ENCODE measurements at regions not wholly inside any gene's neighbourhood (a gene's known extent, or its start where the extent isn't known, plus 50 kb on each side); places are given as distances from the start of the nearest gene placed in this dataset.

GRCh38 chrX:94454159-94454558 lies 780.2 kb downstream of the FAM133A start:
- intact Hi-C loops (cut with DNase I): no loop called here
- Histone ChIP-seq H3K4me1 (no peaks in the 10 kb centered on the region), H3K27me3 (no peaks in the 10 kb centered on the region), H3K4me3 (no peak overlapping the region), H3K9me3 (no peaks in the 10 kb centered on the region), H3K27ac (no peak overlapping the region), H3K36me3 (no peaks in the 10 kb centered on the region)
- ATAC-seq (no peak), DNase-seq (no peak)
- no peak for TF ChIP-seq CTCF (IDR thresholded peaks at IDR 0.05)

GRCh38 chrX:94454606-94455005 lies 780.6 kb downstream of the FAM133A start:
- DNase-seq (no peak), ATAC-seq (no peak)
- intact Hi-C loops (cut with DNase I): no loop called here
- no peaks in the 10 kb centered on the region for H3K27me3 ChIP-seq
- no peak overlapping the region for H3K4me3 ChIP-seq
- TF ChIP-seq CTCF (IDR thresholded peaks at IDR 0.05): no peak
- no peaks in the 10 kb centered on the region for H3K9me3 ChIP-seq
- no peaks in the 10 kb centered on the region for H3K4me1 ChIP-seq
- H3K27ac ChIP-seq: no peak overlapping the region
- H3K36me3 ChIP-seq: no peaks in the 10 kb centered on the region

GRCh38 chrX:94455782-94456181 lies 781.8 kb downstream of the FAM133A start:
- H3K36me3 ChIP-seq: no peaks in the 10 kb centered on the region
- H3K27me3 ChIP-seq: no peaks in the 10 kb centered on the region
- no peak for TF ChIP-seq CTCF (IDR thresholded peaks at IDR 0.05)
- H3K27ac ChIP-seq: no peak overlapping the region
- intact Hi-C loops (cut with DNase I): no loop called here
- H3K4me3 ChIP-seq: no peak overlapping the region
- no peak for DNase-seq
- no peak for ATAC-seq
- H3K4me1 ChIP-seq: no peaks in the 10 kb centered on the region
- H3K9me3 ChIP-seq: no peaks in the 10 kb centered on the region

- Histone ChIP-seq H3K27ac (no peak overlapping the region), H3K36me3 (no peaks in the 10 kb centered on the region), H3K4me3 (no peak overlapping the region), H3K9me3 (no peaks in the 10 kb centered on the region), H3K27me3 (no peaks in the 10 kb centered on the region), H3K4me1 (no peaks in the 10 kb centered on the region)
- DNase-seq (no peak), ATAC-seq (no peak)
- TF ChIP-seq CTCF (IDR thresholded peaks at IDR 0.05): no peak
- intact Hi-C loops (cut with DNase I): no loop called here
Observed at GRCh38 chrX:94492541-94492940, 818.5 kb downstream of the FAM133A start.

- no peak for TF ChIP-seq CTCF (IDR thresholded peaks at IDR 0.05)
- no peaks in the 10 kb centered on the region for H3K9me3 ChIP-seq
- no peak for ATAC-seq
- no peaks in the 10 kb centered on the region for H3K36me3 ChIP-seq
- H3K4me1 ChIP-seq: no peaks in the 10 kb centered on the region
- no peak overlapping the region for H3K4me3 ChIP-seq
- DNase-seq: no peak
- intact Hi-C loops (cut with DNase I): no loop called here
- H3K27ac ChIP-seq: no peak overlapping the region
- H3K27me3 ChIP-seq: no peaks in the 10 kb centered on the region
Observed at GRCh38 chrX:94493405-94493804, 819.4 kb downstream of the FAM133A start.

Data from left lung (tissue), 4 donors.